ENCODE measurements at regions not wholly inside any gene's neighbourhood (a gene's known extent, or its start where the extent isn't known, plus 50 kb on each side); places are given as distances from the start of the nearest gene placed in this dataset.

GRCh38 chr16:52234626-52235025 lies 312.3 kb downstream of the TOX3 start:
- no peak for TF ChIP-seq CTCF (IDR thresholded peaks at IDR 0.05)
- no peak for TF ChIP-seq ZFX (IDR thresholded peaks at IDR 0.05; ENCODE audit: borderline replicate concordance)
